HG02970 (cell line): ENCODE measurements at regions not wholly inside any gene's neighbourhood (a gene's known extent, or its start where the extent isn't known, plus 50 kb on each side); places are given as distances from the start of the nearest gene placed in this dataset.

Source experiments
- ATAC-seq: cut with Tn5 transposase; IDR thresholded peaks from one replicate; pipeline ENCODE4 v1.9.1; 2021; ENCODE audit warnings: mild to moderate bottlenecking, moderate library complexity, moderate number of reproducible peaks; ENCODE audit not compliant: unreplicated experiment, low FRiP score

DNA sequence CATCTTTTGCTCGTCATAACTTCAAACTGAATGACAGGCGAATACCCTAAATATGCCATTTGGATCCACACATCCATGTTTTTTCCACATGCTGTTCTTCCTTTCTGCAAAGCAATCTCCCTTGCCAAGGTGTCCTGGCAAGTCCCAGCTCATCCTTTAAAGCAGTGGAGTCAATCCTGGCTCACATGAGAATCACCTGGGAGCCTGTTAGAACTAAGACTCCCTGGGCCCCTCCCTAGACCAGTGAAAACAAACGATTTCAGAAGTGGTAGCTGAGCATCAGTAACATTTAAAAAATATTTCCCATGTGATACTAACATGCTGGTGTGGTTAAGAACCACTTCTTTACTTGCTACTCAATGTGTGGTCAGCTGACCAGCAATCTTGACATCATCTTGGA is 50.6 kb upstream of the PARD3B start:
- no peak for ATAC-seq

DNA sequence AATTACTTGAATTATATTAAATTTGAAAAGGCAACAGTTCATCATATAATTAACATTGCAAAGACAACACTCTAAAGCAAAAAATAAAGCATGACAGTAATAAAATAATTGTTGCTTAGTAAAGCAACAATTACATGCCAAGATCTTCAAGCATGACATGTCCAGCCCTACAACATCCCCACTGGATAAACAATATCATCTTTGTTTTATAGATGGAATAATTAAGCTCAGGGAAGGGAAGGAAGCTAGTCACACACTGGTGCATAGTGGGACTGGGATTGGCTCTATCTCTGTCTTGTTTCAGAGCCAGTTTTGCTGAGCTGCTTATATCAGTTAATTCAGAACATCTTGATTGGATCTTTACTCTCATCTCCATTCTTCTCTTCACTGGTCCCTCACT is 49.9 kb upstream of the PARD3B start:
- no peak for ATAC-seq
